ENCODE measurements at regions not wholly inside any gene's neighbourhood (a gene's known extent, or its start where the extent isn't known, plus 50 kb on each side); places are given as distances from the start of the nearest gene placed in this dataset.
A peak's percentile ranks its signal among the peaks of the same experiment; 100 is the strongest.

- Histone ChIP-seq H3K27me3 (ENCODE audit: insufficient read depth, low read length, poor library complexity, severe bottlenecking) (no peaks in the 10 kb centered on the region), H3K9me3 (ENCODE audit: low read length) (no peaks in the 10 kb centered on the region)
- peaks cover 0 to 3% (median 2%) of the 10 kb centered on the region in 5 donors for H3K9me3 Mint-ChIP-seq
These were observed 289.6 kb downstream of the PREX1 start for GRCh38 chr20:48538058-48538825.

GRCh38 chr20:48536206-48536605 lies 291.6 kb downstream of the PREX1 start:
- H3K4me1 Mint-ChIP-seq = no peaks in the 10 kb centered on the region
- no peaks in the 10 kb centered on the region for H3K9me3 Mint-ChIP-seq
- H3K36me3 Mint-ChIP-seq = no peaks in the 10 kb centered on the region

More at GRCh38 chr20:48538058-48538825, 289.6 kb downstream of the PREX1 start:
- Mint-ChIP-seq H3K27me3 (peaks cover 24 to 35% of the 10 kb centered on the region in 2 donors), H3K4me1 (no peaks in the 10 kb centered on the region), H3K36me3 (no peaks in the 10 kb centered on the region), H3K27ac (peak overlapping the region in 1 of 8 donors; percentile 24), H3K4me3 (no peak overlapping the region)
- Histone ChIP-seq H3K36me3 (ENCODE audit: insufficient read depth, low read length) (no peaks in the 10 kb centered on the region), H3K4me1 (ENCODE audit: insufficient read depth, low read length) (no peaks in the 10 kb centered on the region), H3K4me3 (ENCODE audit: low read length) (no peak overlapping the region), H3K27ac (ENCODE audit: low read depth, low read length) (no peak overlapping the region)
- DNase-seq = no peak
- POLR2A ChIA-PET = no interaction called here
- CTCF ChIA-PET = no interaction called here

GRCh38 chr20:48535556-48535955 lies 292.2 kb downstream of the PREX1 start:
- H3K9me3 ChIP-seq (ENCODE audit: low read length) = no peaks in the 10 kb centered on the region

More at GRCh38 chr20:48536206-48536605, 291.6 kb downstream of the PREX1 start:
- H3K27ac ChIP-seq (ENCODE audit: low read depth, low read length) = no peak overlapping the region
- H3K4me3 ChIP-seq (ENCODE audit: low read length) = no peak overlapping the region
- H3K27me3 Mint-ChIP-seq = peaks cover 18 to 27% of the 10 kb centered on the region in 2 donors
- CTCF ChIA-PET = no interaction called here
- no peak overlapping the region for H3K4me3 Mint-ChIP-seq
- no peak for DNase-seq
- H3K9me3 ChIP-seq (ENCODE audit: low read length) = no peaks in the 10 kb centered on the region
- no peaks in the 10 kb centered on the region for H3K4me1 ChIP-seq (ENCODE audit: insufficient read depth, low read length)
- POLR2A ChIA-PET = no interaction called here
- H3K27ac Mint-ChIP-seq = no peak overlapping the region
- H3K27me3 ChIP-seq (ENCODE audit: insufficient read depth, low read length, poor library complexity, severe bottlenecking) = no peaks in the 10 kb centered on the region
- H3K36me3 ChIP-seq (ENCODE audit: insufficient read depth, low read length) = no peaks in the 10 kb centered on the region

GRCh38 chr20:48532028-48532427 lies 295.8 kb downstream of the PREX1 start:
- ChIA-PET CTCF (no interaction called here), POLR2A (no interaction called here)
- H3K27me3 Mint-ChIP-seq = peaks cover 8 to 25% of the 10 kb centered on the region in 2 donors
- no peak overlapping the region for H3K27ac Mint-ChIP-seq
- Histone ChIP-seq H3K4me3 (ENCODE audit: low read length) (no peak overlapping the region), H3K9me3 (ENCODE audit: low read length) (no peaks in the 10 kb centered on the region), H3K27ac (ENCODE audit: low read depth, low read length) (no peak overlapping the region), H3K4me1 (ENCODE audit: insufficient read depth, low read length) (no peaks in the 10 kb centered on the region), H3K36me3 (ENCODE audit: insufficient read depth, low read length) (no peaks in the 10 kb centered on the region), H3K27me3 (ENCODE audit: insufficient read depth, low read length, poor library complexity, severe bottlenecking) (no peaks in the 10 kb centered on the region)
- no peak for DNase-seq
- no peaks in the 10 kb centered on the region for H3K36me3 Mint-ChIP-seq
- H3K4me3 Mint-ChIP-seq = no peak overlapping the region
- no peaks in the 10 kb centered on the region for H3K9me3 Mint-ChIP-seq
- no peaks in the 10 kb centered on the region for H3K4me1 Mint-ChIP-seq

More at GRCh38 chr20:48535556-48535955, 292.2 kb downstream of the PREX1 start:
- no peak overlapping the region for H3K27ac ChIP-seq (ENCODE audit: low read depth, low read length)
- no peaks in the 10 kb centered on the region for H3K9me3 Mint-ChIP-seq
- no peak overlapping the region for H3K27ac Mint-ChIP-seq
- H3K4me3 ChIP-seq (ENCODE audit: low read length) = no peak overlapping the region
- H3K4me3 Mint-ChIP-seq = no peak overlapping the region
- peaks cover 16 to 25% of the 10 kb centered on the region in 2 donors for H3K27me3 Mint-ChIP-seq
- H3K36me3 Mint-ChIP-seq = no peaks in the 10 kb centered on the region
- no peaks in the 10 kb centered on the region for H3K4me1 ChIP-seq (ENCODE audit: insufficient read depth, low read length)
- ChIA-PET POLR2A (no interaction called here), CTCF (no interaction called here)
- H3K4me1 Mint-ChIP-seq = no peaks in the 10 kb centered on the region
- no peaks in the 10 kb centered on the region for H3K27me3 ChIP-seq (ENCODE audit: insufficient read depth, low read length, poor library complexity, severe bottlenecking)
- H3K36me3 ChIP-seq (ENCODE audit: insufficient read depth, low read length) = no peaks in the 10 kb centered on the region
- DNase-seq = no peak

GRCh38 chr20:48531505-48531904 lies 296.3 kb downstream of the PREX1 start:
- Mint-ChIP-seq H3K27ac (no peak overlapping the region), H3K36me3 (no peaks in the 10 kb centered on the region), H3K4me1 (no peaks in the 10 kb centered on the region), H3K4me3 (no peak overlapping the region), H3K9me3 (peaks cover 0 to 1% (median 0%) of the 10 kb centered on the region in 5 donors), H3K27me3 (peaks cover 8 to 28% of the 10 kb centered on the region in 2 donors)
- H3K27me3 ChIP-seq (ENCODE audit: insufficient read depth, low read length, poor library complexity, severe bottlenecking) = no peaks in the 10 kb centered on the region
- H3K4me1 ChIP-seq (ENCODE audit: insufficient read depth, low read length) = no peaks in the 10 kb centered on the region
- DNase-seq = no peak
- ChIA-PET CTCF (no interaction called here), POLR2A (no interaction called here)
- no peak overlapping the region for H3K27ac ChIP-seq (ENCODE audit: low read depth, low read length)
- H3K36me3 ChIP-seq (ENCODE audit: insufficient read depth, low read length) = no peaks in the 10 kb centered on the region
- H3K4me3 ChIP-seq (ENCODE audit: low read length) = no peak overlapping the region
- no peaks in the 10 kb centered on the region for H3K9me3 ChIP-seq (ENCODE audit: low read length)

- Mint-ChIP-seq H3K27ac (no peak overlapping the region), H3K4me3 (no peak overlapping the region), H3K27me3 (peaks cover 8 to 30% of the 10 kb centered on the region in 2 donors), H3K9me3 (peaks cover 0 to 2% (median 0%) of the 10 kb centered on the region in 5 donors), H3K36me3 (no peaks in the 10 kb centered on the region), H3K4me1 (no peaks in the 10 kb centered on the region)
- no peak for DNase-seq
- Histone ChIP-seq H3K27ac (ENCODE audit: low read depth, low read length) (no peak overlapping the region), H3K4me1 (ENCODE audit: insufficient read depth, low read length) (no peaks in the 10 kb centered on the region), H3K4me3 (ENCODE audit: low read length) (no peak overlapping the region), H3K9me3 (ENCODE audit: low read length) (no peaks in the 10 kb centered on the region), H3K27me3 (ENCODE audit: insufficient read depth, low read length, poor library complexity, severe bottlenecking) (no peaks in the 10 kb centered on the region), H3K36me3 (ENCODE audit: insufficient read depth, low read length) (no peaks in the 10 kb centered on the region)
- CTCF ChIA-PET = no interaction called here
- POLR2A ChIA-PET = no interaction called here
These were observed 296.8 kb downstream of the PREX1 start for GRCh38 chr20:48530957-48531356.

- Mint-ChIP-seq H3K36me3 (no peaks in the 10 kb centered on the region), H3K4me3 (no peak overlapping the region), H3K9me3 (peaks cover 0 to 2% (median 0%) of the 10 kb centered on the region in 5 donors), H3K27me3 (peaks cover 11 to 49% of the 10 kb centered on the region in 2 donors), H3K4me1 (no peaks in the 10 kb centered on the region), H3K27ac (no peak overlapping the region)
- CTCF ChIA-PET = no interaction called here
- Histone ChIP-seq H3K36me3 (ENCODE audit: insufficient read depth, low read length) (no peaks in the 10 kb centered on the region), H3K4me1 (ENCODE audit: insufficient read depth, low read length) (no peaks in the 10 kb centered on the region), H3K27me3 (ENCODE audit: insufficient read depth, low read length, poor library complexity, severe bottlenecking) (no peaks in the 10 kb centered on the region), H3K4me3 (ENCODE audit: low read length) (no peak overlapping the region), H3K27ac (ENCODE audit: low read depth, low read length) (no peak overlapping the region), H3K9me3 (ENCODE audit: low read length) (no peaks in the 10 kb centered on the region)
- no peak for DNase-seq
- POLR2A ChIA-PET = interaction anchor here (0.5 kb wide), 1 partner anchor 639 kb away, joined by 3 read pairs; no protein-coding TSS in a partner anchor
These were observed 299.5 kb downstream of the PREX1 start for GRCh38 chr20:48528346-48528745.

- POLR2A ChIA-PET = interaction anchor here (0.5 kb wide), 1 partner anchor 640 kb away, joined by 3 read pairs; no protein-coding TSS in a partner anchor
- CTCF ChIA-PET = no interaction called here
- H3K9me3 Mint-ChIP-seq = peaks cover 0 to 2% (median 0%) of the 10 kb centered on the region in 5 donors
- H3K4me1 Mint-ChIP-seq = no peaks in the 10 kb centered on the region
- no peak overlapping the region for H3K27ac Mint-ChIP-seq
- H3K4me3 Mint-ChIP-seq = no peak overlapping the region
- DNase-seq = no peak
- Histone ChIP-seq H3K36me3 (ENCODE audit: insufficient read depth, low read length) (no peaks in the 10 kb centered on the region), H3K4me3 (ENCODE audit: low read length) (no peak overlapping the region), H3K9me3 (ENCODE audit: low read length) (no peaks in the 10 kb centered on the region), H3K4me1 (ENCODE audit: insufficient read depth, low read length) (no peaks in the 10 kb centered on the region), H3K27me3 (ENCODE audit: insufficient read depth, low read length, poor library complexity, severe bottlenecking) (no peaks in the 10 kb centered on the region), H3K27ac (ENCODE audit: low read depth, low read length) (no peak overlapping the region)
- peaks cover 11 to 45% of the 10 kb centered on the region in 2 donors for H3K27me3 Mint-ChIP-seq
- no peaks in the 10 kb centered on the region for H3K36me3 Mint-ChIP-seq
These were observed 300.0 kb downstream of the PREX1 start for GRCh38 chr20:48527771-48528170.
